HPDE6-E6E7 (cell line): ENCODE measurements at regions not wholly inside any gene's neighbourhood (a gene's known extent, or its start where the extent isn't known, plus 50 kb on each side); places are given as distances from the start of the nearest gene placed in this dataset.
A peak's percentile ranks its signal among the peaks of the same experiment; 100 is the strongest.

ENCODE experiments used
- DNase-seq: peaks from one replicate; pipeline ENCODE4 v3.0.0; 2011; ENCODE audit warnings: missing footprints; ENCODE audit errors: extremely low spot score

DNA sequence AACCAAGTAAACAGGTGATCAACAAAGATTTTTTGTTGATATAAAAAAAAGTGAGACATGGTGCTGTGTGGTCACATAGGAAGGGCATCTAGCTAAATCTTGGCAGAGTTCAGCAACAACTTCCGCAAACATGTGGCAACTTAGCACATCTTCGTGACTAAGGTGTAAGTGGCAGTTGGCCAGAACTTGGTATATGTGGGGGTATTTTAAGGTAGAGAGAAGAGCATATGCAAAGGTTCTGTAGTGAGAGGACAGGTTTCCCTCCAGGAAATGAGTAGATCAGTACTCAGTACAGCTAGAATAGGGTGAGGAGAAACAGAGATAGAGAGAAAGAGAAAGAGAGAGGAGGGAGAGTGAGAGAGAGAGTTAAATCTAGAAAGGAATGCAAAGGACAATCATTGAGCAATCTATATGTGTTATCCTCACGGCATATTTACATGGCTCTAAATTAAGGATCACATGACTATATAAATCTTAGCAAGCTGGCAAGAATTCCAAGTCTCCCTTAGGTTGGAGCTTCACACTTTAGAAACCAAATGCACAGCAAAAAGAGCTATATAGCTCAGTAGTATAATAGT, 227.7 kb upstream of the HMGA2 start:
- peak; percentile 73 for DNase-seq

DNA sequence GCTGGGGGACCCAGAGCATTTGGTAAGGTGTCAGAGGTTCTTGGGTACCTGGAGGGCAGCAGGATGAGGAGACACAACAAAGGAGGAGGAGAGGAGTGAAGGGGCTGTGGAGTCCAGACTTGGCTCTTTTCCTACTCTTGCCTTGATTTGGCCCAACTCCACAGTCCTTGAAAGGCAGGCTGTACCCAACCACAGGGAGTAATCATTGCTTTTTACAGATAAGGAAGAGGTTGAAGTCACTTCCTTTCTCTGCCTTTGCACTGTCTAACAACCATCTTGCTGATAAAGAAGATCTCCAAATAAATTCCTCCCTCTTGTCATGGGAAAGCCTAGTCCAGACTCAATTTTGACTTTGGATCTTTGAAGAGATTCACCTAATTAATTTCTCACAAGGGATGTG, 226.8 kb upstream of the HMGA2 start:
- no peak for DNase-seq

DNA sequence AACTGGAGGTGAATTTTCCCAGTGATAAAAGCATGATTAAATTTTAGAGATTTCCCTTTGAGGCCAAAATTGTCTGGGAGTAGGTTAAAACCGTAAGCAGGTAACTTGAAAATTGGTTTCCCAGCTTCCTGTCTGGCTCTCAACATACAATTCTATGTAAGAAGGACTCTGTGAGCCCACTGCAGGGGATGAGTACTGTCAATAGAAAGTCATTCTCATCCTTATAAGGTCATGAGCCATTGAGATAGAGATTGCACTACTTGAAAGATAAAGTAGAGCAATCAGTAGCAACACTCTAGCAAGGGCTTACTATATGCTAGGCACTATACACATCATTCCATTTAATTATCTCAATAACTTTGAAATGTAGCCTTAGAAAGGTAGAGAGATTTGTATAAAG, 225.6 kb upstream of the HMGA2 start:
- no peak for DNase-seq

DNA sequence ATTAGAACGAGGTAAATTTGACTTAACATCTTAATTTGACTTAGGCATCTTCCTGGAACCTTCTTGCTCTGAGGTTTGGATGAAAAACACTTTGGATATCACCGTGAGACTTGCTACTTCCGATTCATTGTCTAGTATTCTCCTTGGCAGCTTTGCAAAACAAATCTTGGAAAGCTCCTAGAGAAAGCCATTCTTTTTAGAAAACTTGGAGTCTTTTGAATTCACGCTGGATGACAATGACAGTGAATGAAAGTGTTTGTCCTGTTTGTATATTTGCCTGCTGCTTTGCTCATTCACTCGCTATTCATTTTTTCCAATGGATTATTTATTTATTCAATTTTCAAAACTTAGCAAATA, 222.1 kb upstream of the HMGA2 start:
- no peak for DNase-seq

DNA sequence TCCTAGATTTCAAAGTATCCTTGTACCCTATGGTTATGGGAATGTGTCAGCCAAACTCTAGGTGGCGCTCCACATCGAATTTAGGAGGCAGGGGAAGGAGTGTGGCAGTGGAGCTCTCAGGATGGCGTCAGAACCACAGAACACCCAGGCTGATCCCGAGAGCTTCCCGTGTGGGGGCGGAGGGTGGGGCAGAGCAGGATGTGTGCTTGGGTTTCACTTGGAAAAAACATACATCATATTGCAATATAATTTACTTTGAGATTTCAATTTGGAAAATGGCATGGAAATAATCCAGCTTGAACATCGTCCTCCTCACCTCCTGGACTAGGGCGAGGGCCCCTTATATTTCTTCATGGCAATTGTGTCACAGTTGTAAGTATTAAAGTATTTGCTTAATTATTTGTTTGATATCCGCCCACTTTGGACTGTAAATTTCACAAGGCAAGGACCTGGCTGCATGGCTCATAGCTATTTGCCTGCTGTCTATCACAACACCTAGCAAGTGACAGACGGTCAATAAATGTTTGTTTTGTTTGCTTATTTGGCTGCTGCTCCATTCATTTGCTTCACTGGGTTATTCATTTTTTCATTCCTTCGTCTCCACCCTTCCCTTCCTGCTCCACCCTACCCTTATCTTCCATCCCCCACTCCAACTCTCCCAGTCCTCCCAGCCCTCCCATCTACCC, 221.5 kb upstream of the HMGA2 start:
- peak; percentile 93 for DNase-seq

DNA sequence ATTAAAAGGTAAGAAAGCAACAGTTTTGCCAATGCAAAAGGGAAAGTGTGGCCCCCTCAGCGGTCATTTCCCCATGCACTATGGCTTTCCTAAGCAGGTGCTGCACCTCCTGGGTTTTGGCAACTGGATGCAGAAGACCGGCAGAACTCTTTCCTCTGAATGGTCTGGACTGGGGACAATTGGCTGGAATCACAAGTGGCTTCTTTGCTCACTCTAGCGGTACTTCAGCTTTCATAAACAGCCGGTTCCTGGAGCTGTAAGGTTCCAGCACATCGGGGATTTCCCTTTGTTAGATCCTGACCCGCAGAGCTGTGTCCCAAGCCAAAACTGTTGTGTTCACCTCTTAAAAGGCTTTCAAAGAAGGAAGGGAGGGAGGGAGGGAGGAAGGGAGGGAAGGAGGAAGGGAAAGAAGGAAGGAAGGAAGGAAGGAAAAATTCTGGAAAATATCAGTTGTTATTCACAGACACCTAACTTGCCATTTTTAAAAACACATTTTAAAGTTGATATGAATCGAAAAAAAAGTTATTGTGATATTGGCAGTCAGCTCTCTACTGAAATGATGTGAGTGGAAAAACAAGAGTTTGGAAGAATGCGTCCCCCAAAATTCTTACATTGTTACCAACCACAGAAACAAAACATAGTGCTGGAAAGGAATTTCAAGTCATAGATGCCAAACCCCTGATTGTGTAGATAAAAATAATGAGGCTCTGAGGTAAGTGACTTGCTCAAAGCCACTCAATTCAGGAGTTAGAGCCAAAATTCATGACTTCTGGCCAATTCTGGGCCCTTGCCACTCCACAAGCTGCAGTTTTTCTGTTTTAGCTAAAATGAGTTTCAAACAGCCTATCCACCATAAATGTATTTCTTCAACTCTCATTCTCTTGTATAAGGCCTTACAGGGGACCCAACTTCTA, 220.6 kb upstream of the HMGA2 start:
- no peak for DNase-seq

DNA sequence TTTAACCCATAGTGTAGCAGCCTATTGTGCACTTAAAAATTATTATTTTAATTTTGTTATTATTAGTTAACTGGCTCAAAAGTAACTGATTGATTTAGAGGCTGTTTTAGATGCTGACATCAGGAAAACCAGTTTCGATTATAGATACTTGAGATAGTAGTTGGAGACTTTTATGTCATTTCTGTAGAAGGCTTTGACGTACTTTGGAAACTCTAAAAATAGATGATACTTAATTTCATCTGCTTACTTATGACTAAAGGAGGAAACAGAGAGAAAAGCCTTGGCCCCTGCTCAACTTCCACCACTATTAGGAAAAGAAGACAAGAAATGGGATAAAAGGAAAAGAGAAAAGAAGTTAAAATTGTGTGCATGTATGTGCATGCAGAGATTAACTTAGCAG, 219.3 kb upstream of the HMGA2 start:
- DNase-seq = no peak

DNA sequence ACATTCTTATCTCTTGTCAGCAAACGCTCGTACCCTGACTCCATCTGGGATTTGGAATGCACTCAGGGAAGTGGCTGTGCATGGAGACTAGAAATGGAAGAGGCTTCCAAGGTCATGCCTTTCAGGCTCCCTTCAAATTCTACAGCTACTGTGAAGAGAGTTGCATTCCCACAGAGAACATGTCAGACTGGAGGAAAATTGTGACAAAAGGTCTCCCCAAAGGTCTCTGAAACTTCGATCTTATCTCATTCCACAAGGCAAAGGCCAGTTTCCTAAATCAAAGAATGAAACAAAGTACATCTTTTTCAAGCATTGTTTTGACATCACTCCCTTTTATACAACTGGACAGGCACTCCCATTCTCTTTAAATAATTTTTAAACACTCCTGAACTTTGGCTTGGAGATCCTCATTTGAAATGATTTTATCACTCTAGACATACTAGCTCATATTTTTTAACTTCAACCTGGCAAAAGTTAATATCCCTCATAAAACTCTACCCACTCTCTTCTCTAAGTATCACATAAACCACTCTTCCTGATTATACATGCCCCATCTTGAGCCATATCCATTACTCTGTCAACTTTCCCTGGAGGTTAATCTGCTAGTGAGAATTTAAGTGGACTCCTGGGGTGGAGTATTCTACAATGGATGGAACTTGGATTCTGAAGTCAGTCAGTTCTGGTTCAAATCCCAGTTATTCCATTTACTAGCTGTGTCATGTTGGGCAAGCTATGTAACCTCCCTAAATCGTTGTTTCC, 218.1 kb upstream of the HMGA2 start:
- no peak for DNase-seq

DNA sequence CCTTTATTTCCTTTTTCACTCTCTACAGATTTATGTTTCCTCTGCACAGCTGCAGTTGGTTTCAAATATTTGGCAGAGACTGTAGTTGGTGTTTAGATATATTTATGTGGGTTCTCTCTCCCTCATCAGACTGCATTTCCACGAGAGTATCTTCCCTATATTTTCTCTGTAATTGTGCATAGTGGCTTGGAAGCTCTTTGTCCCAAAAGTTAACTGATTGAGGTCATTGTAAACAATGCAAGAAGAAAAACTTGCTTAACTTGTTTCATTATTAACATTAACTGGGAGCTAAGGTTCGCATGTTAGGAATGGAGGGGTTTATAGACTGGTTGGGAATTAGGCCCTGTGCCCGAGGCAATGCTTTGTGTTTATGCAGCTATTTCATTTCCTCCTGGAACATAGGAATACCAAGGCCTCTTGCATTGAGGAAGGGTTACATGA, 216.9 kb upstream of the HMGA2 start:
- DNase-seq = no peak

DNA sequence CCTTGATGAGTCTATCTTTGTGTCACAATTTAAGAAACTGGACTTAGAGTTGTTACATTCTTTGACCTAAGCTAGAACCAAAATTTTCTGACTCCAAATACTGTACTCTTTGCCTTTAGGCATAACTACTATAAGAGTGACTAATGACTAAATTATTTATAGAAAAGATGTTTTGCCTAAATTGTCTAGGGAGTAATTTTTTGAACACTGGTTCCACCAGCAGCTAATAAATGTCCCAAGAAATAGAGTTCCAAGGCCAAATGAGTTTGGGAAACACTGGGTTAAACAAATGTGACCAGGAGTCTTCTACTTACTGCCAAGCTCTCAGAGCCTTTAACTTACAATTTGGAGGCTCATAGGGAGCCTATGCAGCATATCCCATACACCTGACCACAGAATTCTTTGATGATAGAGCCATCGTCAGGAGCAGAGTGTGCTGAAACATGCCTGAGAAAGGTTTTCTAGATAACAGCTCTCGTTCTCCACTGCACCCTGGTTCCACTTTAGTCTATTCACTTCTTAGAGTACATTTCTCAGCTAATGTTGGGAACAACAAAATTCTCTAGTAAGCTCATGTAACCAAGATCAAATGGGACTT, 215.9 kb upstream of the HMGA2 start:
- DNase-seq = no peak

DNA sequence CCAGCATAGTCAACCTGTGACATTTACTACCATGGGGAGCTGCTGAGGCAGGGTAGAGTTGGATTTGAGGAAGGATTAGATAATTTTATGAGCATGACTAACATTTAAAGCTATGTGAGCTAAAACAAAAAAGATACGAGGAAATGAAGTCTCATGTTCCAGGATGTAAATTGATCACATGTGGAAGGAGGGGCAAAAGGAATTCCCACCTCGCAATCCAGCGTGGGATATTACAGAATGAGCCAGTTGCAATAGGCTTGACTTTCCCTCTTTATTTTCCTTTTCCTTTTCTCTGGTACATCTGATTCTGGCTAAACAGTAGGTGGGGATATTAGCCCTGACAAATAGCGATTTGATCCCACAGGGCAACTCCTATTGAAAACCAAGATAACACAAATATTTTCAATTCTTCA, 214.9 kb upstream of the HMGA2 start:
- peak; percentile 36 for DNase-seq

DNA sequence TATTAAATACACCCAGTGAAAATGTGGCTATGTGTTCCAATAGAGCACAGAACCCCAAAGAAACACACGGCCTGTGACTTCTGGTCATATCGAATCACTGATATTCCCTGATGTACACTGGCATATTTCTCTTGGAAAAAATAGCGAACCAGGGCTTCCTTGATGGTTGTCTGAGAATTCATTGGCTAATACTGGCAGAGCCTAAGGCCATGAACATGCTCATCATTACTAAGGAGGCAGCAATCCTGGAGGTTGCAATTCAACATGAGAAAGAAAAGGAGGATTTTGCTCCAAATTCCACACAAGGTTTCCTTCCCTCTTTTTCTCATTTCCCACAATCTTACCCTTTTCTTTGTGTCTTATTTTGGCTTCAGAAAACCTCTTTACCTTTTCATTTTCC, 212.9 kb upstream of the HMGA2 start:
- no peak for DNase-seq

DNA sequence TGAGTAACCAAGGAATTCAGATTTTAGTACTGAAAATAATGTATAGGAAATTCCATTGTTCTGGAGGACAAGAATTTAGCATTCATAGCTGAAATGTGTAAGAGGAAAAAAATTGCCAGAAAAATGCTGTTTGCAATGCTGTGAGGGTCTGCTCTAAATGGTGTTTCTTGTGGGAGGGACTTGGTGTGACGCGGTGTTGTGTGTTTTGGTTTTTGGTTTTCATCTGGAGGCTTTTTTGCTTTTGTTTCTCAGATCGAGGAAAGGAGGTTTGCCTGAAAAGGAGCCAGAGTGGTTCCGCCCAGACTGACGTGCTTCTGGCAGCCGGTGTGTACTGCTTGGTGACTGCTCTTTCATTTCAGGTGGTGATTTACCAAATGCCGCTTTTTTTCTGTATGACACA, 211.8 kb upstream of the HMGA2 start:
- DNase-seq = no peak

DNA sequence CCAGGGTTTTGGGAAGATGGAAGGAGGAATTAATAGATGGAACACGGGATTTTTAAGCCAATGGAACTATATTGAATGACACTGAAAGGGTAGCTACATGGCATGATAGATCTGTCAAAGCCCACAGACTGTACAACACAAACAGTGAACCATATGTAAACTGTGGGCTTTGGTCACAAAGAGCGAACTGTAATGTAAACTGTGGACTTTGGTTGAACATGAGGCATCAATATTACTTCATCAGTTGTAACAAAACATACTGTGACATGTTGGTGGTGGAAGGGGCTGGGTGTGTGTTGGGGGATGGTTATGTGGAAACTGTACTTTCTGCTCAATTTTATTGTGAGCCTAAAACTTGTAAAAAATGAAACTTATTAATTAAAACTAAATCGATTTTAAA, 210.6 kb upstream of the HMGA2 start:
- no peak for DNase-seq

DNA sequence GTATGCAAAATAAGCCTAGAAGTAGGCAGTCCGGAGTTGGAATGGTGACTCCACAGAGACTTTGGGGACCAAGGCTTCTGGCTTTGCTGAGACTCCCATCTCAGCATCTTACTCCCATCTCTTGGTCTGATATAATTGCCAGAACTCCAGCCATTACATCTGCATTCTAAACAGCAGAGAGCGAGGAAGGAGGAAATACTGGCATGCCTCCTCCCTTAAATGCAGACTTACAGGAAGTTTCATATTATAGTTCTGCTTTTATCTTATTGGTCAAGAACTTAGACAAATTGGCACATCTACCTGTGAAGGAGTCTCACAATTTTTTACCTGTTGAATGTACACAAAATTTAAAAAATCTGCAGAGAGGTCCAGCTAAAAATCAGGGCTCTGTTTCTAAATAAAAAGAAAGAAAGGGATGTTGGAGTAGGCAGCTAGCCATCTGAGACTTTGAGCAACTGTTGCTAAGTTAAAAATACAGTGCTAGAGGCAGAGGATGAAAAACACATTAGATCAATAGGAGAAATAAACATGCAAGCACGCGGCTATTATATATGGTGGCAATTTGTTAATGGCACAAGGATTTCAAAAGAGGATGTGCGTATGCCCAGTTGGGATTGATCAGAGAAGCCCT, 209.9 kb upstream of the HMGA2 start:
- DNase-seq = no peak

DNA sequence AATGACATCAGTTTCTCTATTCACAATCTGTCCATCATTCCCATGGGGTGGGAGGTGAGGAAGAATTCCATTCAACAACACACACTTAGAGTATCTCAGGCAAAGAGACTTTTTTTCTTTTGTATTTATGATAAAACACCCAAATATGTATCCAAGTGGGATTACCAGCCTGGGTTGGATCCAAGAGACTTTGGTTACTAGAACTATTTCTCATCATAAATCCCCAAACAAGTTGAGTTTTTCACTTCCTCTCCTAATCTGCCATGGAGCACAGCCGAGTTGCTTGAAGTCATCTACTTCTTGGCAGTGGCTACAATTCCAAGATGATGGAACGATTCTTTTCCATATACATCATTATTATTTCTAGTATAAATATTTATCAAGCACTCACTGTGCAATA, 209.2 kb upstream of the HMGA2 start:
- DNase-seq = no peak

DNA sequence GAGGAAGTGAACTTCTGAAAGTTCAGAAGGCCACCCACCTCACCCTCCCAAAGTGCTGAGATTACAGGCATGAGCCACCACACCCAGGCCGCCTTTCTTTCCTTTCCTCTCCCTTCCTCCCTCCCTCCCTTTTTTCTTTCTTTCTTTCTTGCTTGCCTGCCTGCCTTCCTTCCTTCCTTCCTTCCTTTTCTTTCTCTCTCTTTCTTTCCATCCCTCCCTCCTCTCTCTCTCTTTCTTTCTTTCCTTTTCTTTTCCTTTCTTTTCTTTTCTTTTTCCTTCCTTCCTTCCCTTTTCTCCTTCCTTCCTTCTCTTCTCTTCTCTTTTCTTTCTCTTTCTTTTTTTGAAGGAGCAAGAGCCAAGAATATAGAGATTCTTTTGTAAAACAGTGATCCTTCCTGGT, 208.3 kb upstream of the HMGA2 start:
- no peak for DNase-seq

DNA sequence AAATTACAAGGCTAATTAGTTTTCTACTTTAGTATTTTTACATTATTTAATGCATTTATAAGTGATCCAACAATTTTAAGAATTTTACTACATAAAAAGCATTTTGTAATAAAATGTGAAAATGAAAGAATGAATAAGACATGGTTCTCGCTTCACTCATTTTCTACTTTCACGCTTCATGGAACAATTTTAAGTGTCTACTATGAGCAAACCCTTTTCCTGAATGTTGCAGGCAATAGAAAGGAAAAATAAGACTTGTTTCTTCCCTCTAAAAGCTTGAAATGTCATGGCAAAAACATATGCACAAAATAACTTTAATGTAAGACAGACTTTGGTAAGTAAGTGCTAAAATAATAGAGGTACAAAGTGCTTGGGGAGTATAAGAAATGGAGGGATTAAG, 205.7 kb upstream of the HMGA2 start:
- DNase-seq = no peak

DNA sequence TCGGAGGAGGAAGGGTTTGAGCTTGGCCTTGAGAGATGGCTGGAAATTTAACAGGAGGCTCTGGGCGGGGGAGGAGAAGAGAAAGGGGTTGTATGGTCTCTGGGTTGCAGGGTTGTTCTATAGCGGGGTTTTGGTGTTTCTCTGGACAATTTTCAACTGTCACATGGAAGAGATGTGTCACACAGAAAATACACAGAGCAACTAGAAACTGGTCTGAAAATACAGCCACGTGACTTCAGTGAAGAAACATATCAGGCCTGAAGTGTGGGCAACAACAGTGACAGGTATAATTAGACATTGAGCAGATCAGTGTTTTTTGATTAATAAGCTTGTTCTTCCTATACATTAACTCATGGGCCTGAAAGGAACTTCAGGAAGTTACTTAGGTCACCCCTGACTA, 205.3 kb upstream of the HMGA2 start:
- DNase-seq = no peak

DNA sequence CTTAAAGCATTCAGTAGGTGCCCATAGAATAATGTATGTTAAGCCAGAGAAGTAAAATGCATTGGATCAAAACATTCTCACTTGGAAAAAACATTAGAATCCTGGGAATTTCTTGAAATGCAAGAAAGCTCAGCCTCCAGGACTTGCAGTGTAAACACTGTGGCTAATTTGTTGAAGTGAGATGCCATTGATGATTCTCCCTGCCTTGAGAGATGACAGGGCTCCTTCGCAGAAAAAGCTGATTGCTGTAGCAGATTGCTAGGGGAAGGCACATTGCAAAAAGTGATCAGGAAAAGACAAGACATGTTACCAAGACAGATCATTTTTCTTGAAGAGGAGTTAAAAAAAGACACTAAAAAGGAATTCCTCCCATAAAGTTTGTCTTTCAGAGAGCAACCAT, 204.2 kb upstream of the HMGA2 start:
- no peak for DNase-seq

DNA sequence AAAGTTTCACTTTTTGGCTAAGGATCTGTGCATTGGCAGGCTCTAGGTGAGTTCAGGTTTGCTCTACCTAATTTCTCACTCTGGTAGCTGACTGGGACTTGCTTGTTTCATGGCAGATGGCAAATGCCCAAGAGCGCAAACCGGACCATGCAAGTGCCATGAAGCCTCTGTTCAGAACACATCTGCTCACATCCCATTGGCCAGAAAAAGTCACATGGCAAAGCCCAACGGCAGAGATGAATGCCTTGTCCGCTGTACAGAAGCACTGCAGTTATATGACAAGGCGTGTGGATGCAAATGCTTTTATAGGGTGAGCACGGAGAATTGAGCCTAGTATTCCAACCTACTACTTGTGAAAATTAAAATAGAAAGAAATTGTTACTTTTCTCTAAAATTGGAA, 202.2 kb upstream of the HMGA2 start:
- no peak for DNase-seq
